ENCODE measurements at regions not wholly inside any gene's neighbourhood (a gene's known extent, or its start where the extent isn't known, plus 50 kb on each side); places are given as distances from the start of the nearest gene placed in this dataset.

DNA sequence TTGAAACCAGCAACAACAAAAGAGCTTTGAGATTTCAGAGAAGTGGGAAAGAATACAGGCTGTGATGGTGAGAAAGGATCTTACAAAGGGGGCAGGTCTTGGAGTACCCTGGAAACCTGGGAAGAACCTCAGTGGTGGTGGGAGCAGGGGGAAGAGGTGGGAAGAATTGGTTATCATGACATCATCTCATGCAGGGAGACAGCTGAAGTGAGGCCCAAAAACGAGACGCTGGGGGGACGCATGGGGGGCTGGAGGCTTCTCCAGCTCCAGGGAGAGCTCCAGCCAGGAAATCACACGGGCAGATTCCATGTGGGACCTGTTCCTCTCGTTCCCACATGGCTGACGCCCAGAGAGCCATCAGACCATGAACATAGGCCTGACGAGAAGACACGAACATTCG is 177.3 kb upstream of the RNF32 start:
- TF ChIP-seq, protein P1, sequence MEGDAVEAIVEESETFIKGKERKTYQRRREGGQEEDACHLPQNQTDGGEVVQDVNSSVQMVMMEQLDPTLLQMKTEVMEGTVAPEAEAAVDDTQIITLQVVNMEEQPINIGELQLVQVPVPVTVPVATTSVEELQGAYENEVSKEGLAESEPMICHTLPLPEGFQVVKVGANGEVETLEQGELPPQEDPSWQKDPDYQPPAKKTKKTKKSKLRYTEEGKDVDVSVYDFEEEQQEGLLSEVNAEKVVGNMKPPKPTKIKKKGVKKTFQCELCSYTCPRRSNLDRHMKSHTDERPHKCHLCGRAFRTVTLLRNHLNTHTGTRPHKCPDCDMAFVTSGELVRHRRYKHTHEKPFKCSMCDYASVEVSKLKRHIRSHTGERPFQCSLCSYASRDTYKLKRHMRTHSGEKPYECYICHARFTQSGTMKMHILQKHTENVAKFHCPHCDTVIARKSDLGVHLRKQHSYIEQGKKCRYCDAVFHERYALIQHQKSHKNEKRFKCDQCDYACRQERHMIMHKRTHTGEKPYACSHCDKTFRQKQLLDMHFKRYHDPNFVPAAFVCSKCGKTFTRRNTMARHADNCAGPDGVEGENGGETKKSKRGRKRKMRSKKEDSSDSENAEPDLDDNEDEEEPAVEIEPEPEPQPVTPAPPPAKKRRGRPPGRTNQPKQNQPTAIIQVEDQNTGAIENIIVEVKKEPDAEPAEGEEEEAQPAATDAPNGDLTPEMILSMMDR (conservative IDR thresholded peaks at IDR 0.05; ENCODE audit: low read depth, low read length): no peak
- TF ChIP-seq EZH2 (IDR thresholded peaks at IDR 0.05; ENCODE audit: borderline replicate concordance, low read depth, low read length, poor library complexity, severe bottlenecking): no peak
